CD4-positive, alpha-beta T cell (primary cell): ENCODE measurements at regions not wholly inside any gene's neighbourhood (a gene's known extent, or its start where the extent isn't known, plus 50 kb on each side); places are given as distances from the start of the nearest gene placed in this dataset.

ENCODE experiments used
- ATAC-seq: fragments of 200-7000 bp; cut with Tn5 transposase; one replicate; pipeline ENCODE4 v1.10.0; 2022; ENCODE audit warnings: mild to moderate bottlenecking; ENCODE audit not compliant: poor library complexity
- CTCF ChIA-PET: fragments of 350-600 bp; sonication (Branson Sonifier 250); formaldehyde crosslinking; loops from one replicate; lab custom pipeline; 2021; ENCODE audit warnings: antibody characterized with exemption, inconsistent platforms; lab: Charles Lee
- POLR2A ChIA-PET: fragments of 350-600 bp; sonication (Branson Sonifier 250); formaldehyde crosslinking; loops from one replicate; lab custom pipeline; 2021; ENCODE audit warnings: antibody characterized with exemption, inconsistent platforms; lab: Charles Lee
- DNase-seq, 14 experiments: peaks; one replicate each; pipeline ENCODE4 v3.0.0-alpha.2; 2013 to 2020; ENCODE audit warnings: mixed read lengths in 2 of 14
- H3K27ac ChIP-seq, 2 donors: one replicate each; pipeline versions ENCODE4 v1.5.1 to v1.7.0; 2013; ENCODE audit warnings: low read length in 2 of 2, low read depth in 1 of 2, mild to moderate bottlenecking in 1 of 2
- H3K27me3 ChIP-seq, 2 experiments: 1 replicate in 1 of 2; 2 replicates in 1 of 2; pipeline versions ENCODE4 v1.6.1 to v1.7.0; 2013; ENCODE audit warnings: low read length in 2 of 2, control low read depth in 1 of 2, mild to moderate bottlenecking in 1 of 2, moderate library complexity in 1 of 2; ENCODE audit not compliant: insufficient read depth in 2 of 2, control insufficient read depth in 1 of 2
- H3K36me3 ChIP-seq: one replicate; pipeline ENCODE4 v1.6.1; 2013; ENCODE audit warnings: low read length, control low read depth; ENCODE audit not compliant: insufficient read depth
- H3K4me1 ChIP-seq: one replicate; pipeline ENCODE4 v1.6.1; 2013; ENCODE audit warnings: low read length, control low read depth; ENCODE audit not compliant: insufficient read depth
- H3K4me3 ChIP-seq: one replicate; pipeline ENCODE4 v1.5.1; 2013; ENCODE audit warnings: mild to moderate bottlenecking, low read length, moderate library complexity
- H3K9me3 ChIP-seq, 2 experiments: 1 replicate in 1 of 2; 2 replicates in 1 of 2; pipeline versions ENCODE4 v1.6.1 to v1.7.0; 2013; ENCODE audit warnings: low read length in 2 of 2, mild to moderate bottlenecking in 2 of 2, control low read depth in 1 of 2, moderate library complexity in 1 of 2; ENCODE audit not compliant: control insufficient read depth in 1 of 2, insufficient read depth in 1 of 2
- H3K27ac Mint-ChIP-seq: one replicate; pipeline ENCODE4 v1.8.0; 2020; ENCODE audit warnings: mixed read lengths
- H3K27me3 Mint-ChIP-seq: one replicate; pipeline ENCODE4 v1.8.0; 2021; ENCODE audit warnings: mixed read lengths
- H3K36me3 Mint-ChIP-seq: one replicate; pipeline ENCODE4 v1.8.0; 2021; ENCODE audit warnings: low read depth, mixed read lengths
- H3K4me1 Mint-ChIP-seq: one replicate; pipeline ENCODE4 v1.8.0; 2021; ENCODE audit warnings: low read depth, mixed read lengths
- H3K4me3 Mint-ChIP-seq: one replicate; pipeline ENCODE4 v1.8.0; 2020; ENCODE audit warnings: mild to moderate bottlenecking, mixed read lengths
- H3K9me3 Mint-ChIP-seq: one replicate; pipeline ENCODE4 v1.8.0; 2020; ENCODE audit warnings: mixed read lengths
- CTCF ChIP-seq: fragments of 200-600 bp; IDR thresholded peaks from one replicate; pipeline ENCODE4 v1.8.0; 2022; ENCODE audit warnings: antibody characterized with exemption, mild to moderate bottlenecking
- intact Hi-C, 2 experiments: fragments of 100-400 bp; cut with DNase I in 1 of 2; cut with micrococcal nuclease in 1 of 2; formaldehyde crosslinking; loops; one replicate each; pipeline versions ENCODE4 v1.15.1 to v1.9.0; 2023 to 2025; cut with DNase I, micrococcal nuclease

DNA sequence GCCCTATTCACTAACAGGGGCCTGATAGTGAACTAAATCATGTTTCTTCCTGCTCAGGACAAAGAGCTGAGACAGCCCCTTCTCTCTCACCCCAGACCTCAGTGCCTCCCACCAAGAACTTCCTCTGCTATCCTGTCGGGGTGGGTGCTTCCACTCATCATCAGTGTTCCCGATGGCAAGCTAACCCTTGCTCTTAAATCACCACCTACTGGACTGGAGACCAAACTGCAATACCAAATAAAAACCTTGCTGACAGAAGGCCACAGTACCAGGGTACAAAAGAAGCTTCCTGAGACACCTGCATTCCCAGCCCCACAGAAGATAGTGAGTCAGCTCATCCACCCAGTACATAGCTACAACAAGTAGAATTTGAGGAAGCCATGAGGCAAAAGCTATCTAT lies 799.5 kb downstream of the LTN1 start:
- no peaks in the 10 kb centered on the region for H3K27me3 Mint-ChIP-seq
- no peak for TF ChIP-seq CTCF
- ChIA-PET POLR2A (no interaction called here), CTCF (no interaction called here)
- no peak for DNase-seq
- Histone ChIP-seq H3K9me3 (peaks cover 0 to 7% of the 10 kb centered on the region in 2 experiments), H3K4me1 (no peaks in the 10 kb centered on the region), H3K27ac (no peak overlapping the region), H3K4me3 (no peak overlapping the region), H3K36me3 (no peaks in the 10 kb centered on the region), H3K27me3 (no peaks in the 10 kb centered on the region)
- no peak for ATAC-seq
- peaks cover 18% of the 10 kb centered on the region for H3K9me3 Mint-ChIP-seq
- H3K36me3 Mint-ChIP-seq, result no peaks in the 10 kb centered on the region
- H3K27ac Mint-ChIP-seq, result no peak overlapping the region
- no peaks in the 10 kb centered on the region for H3K4me1 Mint-ChIP-seq
- intact Hi-C loops, result no loop called here
- H3K4me3 Mint-ChIP-seq, result no peak overlapping the region

DNA sequence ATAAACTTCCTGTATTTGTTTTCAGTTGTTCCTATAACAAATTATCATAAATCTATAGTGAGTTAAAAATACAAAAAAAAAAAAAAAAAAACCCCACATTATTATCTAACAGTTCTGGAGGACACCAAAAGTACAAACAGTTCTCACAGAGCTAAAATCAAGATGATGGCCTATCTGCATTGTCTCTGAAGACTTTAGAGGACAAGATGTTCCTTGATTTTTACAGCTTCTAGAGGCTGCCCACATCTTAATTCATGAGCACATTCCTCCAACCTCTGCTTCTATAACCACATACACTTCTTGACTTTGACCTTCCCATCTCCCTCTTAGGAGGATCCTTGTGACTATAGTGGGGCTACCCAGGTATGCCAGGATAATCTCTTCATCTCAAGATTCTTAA lies 806.1 kb downstream of the LTN1 start:
- ATAC-seq (no peak), DNase-seq (no peak)
- Mint-ChIP-seq H3K4me3 (no peak overlapping the region), H3K9me3 (no peaks in the 10 kb centered on the region), H3K27me3 (no peaks in the 10 kb centered on the region), H3K4me1 (no peaks in the 10 kb centered on the region), H3K27ac (no peak overlapping the region), H3K36me3 (no peaks in the 10 kb centered on the region)
- Histone ChIP-seq H3K4me1 (no peaks in the 10 kb centered on the region), H3K36me3 (no peaks in the 10 kb centered on the region), H3K27ac (no peak overlapping the region), H3K4me3 (no peak overlapping the region), H3K27me3 (no peaks in the 10 kb centered on the region), H3K9me3 (peaks cover 6 to 7% of the 10 kb centered on the region in 2 experiments)
- ChIA-PET POLR2A (no interaction called here), CTCF (no interaction called here)
- TF ChIP-seq CTCF, result no peak
- intact Hi-C loops, result no loop called here

- H3K36me3 ChIP-seq, result no peaks in the 10 kb centered on the region
- H3K4me3 Mint-ChIP-seq, result no peak overlapping the region
- CTCF ChIA-PET, result no interaction called here
- POLR2A ChIA-PET, result no interaction called here
- ATAC-seq, result no peak
- no peak overlapping the region for H3K4me3 ChIP-seq
- DNase-seq, result no peak
- peaks cover 6 to 7% of the 10 kb centered on the region in 2 experiments for H3K9me3 ChIP-seq
- no peaks in the 10 kb centered on the region for H3K4me1 Mint-ChIP-seq
- H3K27me3 Mint-ChIP-seq, result no peaks in the 10 kb centered on the region
- H3K4me1 ChIP-seq, result no peaks in the 10 kb centered on the region
- no peak overlapping the region for H3K27ac ChIP-seq
- no peaks in the 10 kb centered on the region for H3K36me3 Mint-ChIP-seq
- no peak overlapping the region for H3K27ac Mint-ChIP-seq
- TF ChIP-seq CTCF, result no peak
- H3K27me3 ChIP-seq, result no peaks in the 10 kb centered on the region
- intact Hi-C loops, result no loop called here
- no peaks in the 10 kb centered on the region for H3K9me3 Mint-ChIP-seq
These were observed 810.9 kb downstream of the LTN1 start for GRCh38 chr21:28181730-28182129.
